Endothelial cell of umbilical vein (primary cell): ENCODE measurements at regions not wholly inside any gene's neighbourhood (a gene's known extent, or its start where the extent isn't known, plus 50 kb on each side); places are given as distances from the start of the nearest gene placed in this dataset.
"Not testable (repeated sequence)": the region's sequence is repeated elsewhere in the genome, so short reads cannot be mapped to it uniquely, and the experiment has no call there.

Experiments used
- BruUV-seq: library from RNA; stranded (reverse); fragments of 400-500 nt; replicated peaks from 2 replicates; lab custom pipeline; 2021; lab: Mats Ljungman, UMichigan
- CTCF ChIA-PET: fragments of 300-600, 350-600 bp; sonication (Branson Sonifier 250); formaldehyde crosslinking; loops from one replicate; lab custom pipeline; 2021; ENCODE audit warnings: antibody characterized with exemption, inconsistent platforms; lab: Charles Lee
- POLR2A ChIA-PET: fragments of 300-600, 350-600 bp; sonication (Branson Sonifier 250); formaldehyde crosslinking; loops from one replicate; lab custom pipeline; 2021; ENCODE audit warnings: antibody characterized with exemption, inconsistent platforms; lab: Charles Lee
- DNase-seq: peaks from one replicate; pipeline ENCODE4 v3.0.0-alpha.2; 2011; ENCODE audit warnings: low read depth, low spot score
- FAIRE-seq: peaks from 2 replicates; lab custom pipeline; 2011; peaks lifted over from hg19 to GRCh38; lab: Jason Lieb, UNC
- H2AFZ ChIP-seq: 2 replicates; pipeline ENCODE4 v1.6.0; 2012; ENCODE audit warnings: low read depth, low read length, control low read depth, inconsistent platforms
- H3K27ac ChIP-seq: 2 replicates; pipeline ENCODE4 v1.5.1; 2011; ENCODE audit warnings: low read depth, mild to moderate bottlenecking, control low read depth, low read length, moderate library complexity; ENCODE audit not compliant: insufficient read depth
- H3K27me3 ChIP-seq, 2 experiments: 2 replicates each; pipeline versions ENCODE4 v1.6.0 to v1.6.1; 2011; ENCODE audit warnings: low read length in 2 of 2, mixed read lengths in 1 of 2; ENCODE audit not compliant: control insufficient read depth in 2 of 2, insufficient read depth in 2 of 2
- H3K36me3 ChIP-seq, 2 experiments: 2 replicates in 1 of 2; 3 replicates in 1 of 2; pipeline ENCODE4 v1.5.1; 2011; ENCODE audit warnings: low read length in 2 of 2, mild to moderate bottlenecking in 1 of 2, moderate library complexity in 1 of 2; ENCODE audit not compliant: control insufficient read depth in 2 of 2, insufficient read depth in 2 of 2; ENCODE audit errors: extremely low read depth in 1 of 2
- H3K4me1 ChIP-seq: 3 replicates; pipeline ENCODE4 v1.5.1; 2011; ENCODE audit warnings: mild to moderate bottlenecking, low read length; ENCODE audit not compliant: control insufficient read depth, insufficient read depth; ENCODE audit errors: extremely low read depth
- H3K4me2 ChIP-seq: 2 replicates; pipeline ENCODE4 v1.6.1; 2011; ENCODE audit warnings: low read length, control low read depth, mixed read lengths; ENCODE audit not compliant: insufficient read depth
- H3K4me3 ChIP-seq, 3 experiments: fragments of 200-600 bp in 1 of 3; sonication (generic), shearing (Covaris generic) in 1 of 3; replicated peaks in 1 of 3; 2 replicates each; pipeline ENCODE4 v1.5.1; 2011 to 2016; ENCODE audit warnings: control low read depth in 3 of 3, low read length in 3 of 3, mild to moderate bottlenecking in 2 of 3, inconsistent platforms in 1 of 3, low read depth in 1 of 3, moderate library complexity in 1 of 3; ENCODE audit not compliant: insufficient read depth in 1 of 3
- H3K79me2 ChIP-seq: 2 replicates; pipeline ENCODE4 v1.6.0; 2012; ENCODE audit warnings: low read length, inconsistent platforms; ENCODE audit not compliant: control insufficient read depth, insufficient read depth
- H3K9ac ChIP-seq: replicated peaks from 2 replicates; pipeline ENCODE3; 2011; ENCODE audit warnings: low read length, control low read depth; ENCODE audit not compliant: insufficient read depth; ENCODE audit errors: extremely low read depth
- H3K9me1 ChIP-seq: replicated peaks from 3 replicates; pipeline ENCODE4 v1.6.0; 2011; ENCODE audit warnings: mild to moderate bottlenecking, low read length; ENCODE audit not compliant: control insufficient read depth, insufficient read depth; ENCODE audit errors: extremely low read depth
- H3K9me3 ChIP-seq: replicated peaks from 2 replicates; pipeline ENCODE4 v1.5.1; 2012; ENCODE audit warnings: low read length, inconsistent platforms; ENCODE audit not compliant: control insufficient read depth, insufficient read depth
- H4K20me1 ChIP-seq: replicated peaks from 2 replicates; pipeline ENCODE3; 2011; ENCODE audit warnings: mild to moderate bottlenecking, low read length; ENCODE audit not compliant: control insufficient read depth, insufficient read depth; ENCODE audit errors: extremely low read depth
- EZH2 ChIP-seq: IDR thresholded peaks from 2 replicates; pipeline ENCODE4 v1.6.1; 2012; ENCODE audit warnings: borderline replicate concordance, low read depth, mild to moderate bottlenecking, moderate library complexity, low read length, inconsistent platforms; ENCODE audit not compliant: severe bottlenecking
- FOS ChIP-seq: IDR thresholded peaks from 2 replicates; pipeline ENCODE4 v1.6.1; 2011; ENCODE audit warnings: mild to moderate bottlenecking, low read length, moderate library complexity, borderline replicate concordance; ENCODE audit not compliant: insufficient read depth
- GATA2 ChIP-seq: IDR thresholded peaks from 2 replicates; pipeline ENCODE4 v1.7.0; 2011; ENCODE audit warnings: low read depth, mild to moderate bottlenecking, moderate library complexity, mixed read lengths, low read length; ENCODE audit not compliant: insufficient read length, insufficient read depth
- MAX ChIP-seq: IDR thresholded peaks from 2 replicates; pipeline ENCODE4 v1.6.1; 2011; ENCODE audit not compliant: insufficient read depth, insufficient read length
- MYC ChIP-seq: IDR thresholded peaks from one replicate; pipeline ENCODE4 v1.6.1; 2011; ENCODE audit warnings: mild to moderate bottlenecking, low read depth, low read length
- POLR2A ChIP-seq: IDR thresholded peaks from 2 replicates; pipeline ENCODE4 v1.6.1; 2012; ENCODE audit warnings: low read depth, mild to moderate bottlenecking, control low read depth, low read length
- POLR2AphosphoS5 ChIP-seq: IDR thresholded peaks from 2 replicates; pipeline ENCODE4 v1.6.1; 2012; ENCODE audit warnings: low read depth, mild to moderate bottlenecking, control low read depth, low read length, moderate library complexity; ENCODE audit not compliant: insufficient read depth
- dilution Hi-C: fragments of 300-500 bp; cut with MboI; formaldehyde crosslinking; loops from one replicate; pipeline ENCODE4 v1.15.0; 2019; ENCODE audit warnings: low sequenced_read_pairs; ENCODE audit not compliant: extremely low pct_ligation_motif_present
- intact Hi-C: fragments of 100-400 bp; cut with micrococcal nuclease; formaldehyde crosslinking; loops from one replicate; pipeline ENCODE4 v1.10.0; 2022

- Histone ChIP-seq H3K4me1 (no peaks in the 10 kb centered on the region), H3K4me2 (no peak overlapping the region), H3K27me3 (no peaks in the 10 kb centered on the region), H3K79me2 (no peaks in the 10 kb centered on the region), H3K9ac (no peak overlapping the region), H3K27ac (no peak overlapping the region), H3K9me3 (no peaks in the 10 kb centered on the region), H3K36me3 (no peaks in the 10 kb centered on the region), H3K4me3 (no peak overlapping the region), H3K9me1 (no peaks in the 10 kb centered on the region), H4K20me1 (no peaks in the 10 kb centered on the region), H2AFZ (no peak overlapping the region)
- BruUV-seq, result no TSS peak
- FAIRE-seq, result no peak
- TF ChIP-seq MYC (no peak), POLR2AphosphoS5 (no peak), GATA2 (no peak), EZH2 (no peak), POLR2A (no peak), FOS (no peak)
- ChIA-PET CTCF (no interaction called here), POLR2A (no interaction called here)
- dilution Hi-C loops, result no loop called here
- intact Hi-C loops, result no loop called here
- no peak for DNase-seq
Observed at GRCh38 chr4:162972661-162973330, 193.9 kb downstream of the NAF1 start.

DNA sequence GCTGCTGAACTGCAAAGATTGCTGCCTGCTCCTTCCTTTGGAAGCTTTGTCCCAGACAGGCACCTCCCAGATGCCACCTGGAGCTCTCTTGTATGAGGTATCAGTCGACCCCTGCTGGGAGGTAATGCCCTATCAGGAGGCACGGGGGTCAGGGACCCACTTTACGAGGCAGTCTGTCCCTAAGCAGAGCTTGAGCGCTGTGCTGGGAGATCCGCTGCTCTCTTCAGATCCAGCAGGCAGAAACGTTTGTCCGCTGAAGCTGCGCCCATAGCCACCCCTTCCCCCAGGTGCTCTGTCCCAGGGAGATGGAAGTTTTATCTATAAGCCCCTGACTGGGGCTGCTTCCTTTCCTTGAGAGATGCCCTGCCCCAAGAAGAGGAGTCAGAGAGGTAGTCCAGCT lies 197.5 kb downstream of the NAF1 start:
- intact Hi-C loops (no loop called here), dilution Hi-C loops (no loop called here)
- FAIRE-seq (no peak), DNase-seq (no peak)
- no TSS peak for BruUV-seq
- TF ChIP-seq GATA2 (no peak), EZH2 (no peak), MAX (no peak), POLR2AphosphoS5 (no peak)
- ChIA-PET CTCF (no interaction called here), POLR2A (no interaction called here)
- Histone ChIP-seq H3K27ac (no peak overlapping the region), H3K4me3 (no peak overlapping the region), H3K79me2 (no peaks in the 10 kb centered on the region), H3K9me3 (no peaks in the 10 kb centered on the region), H3K27me3 (no peaks in the 10 kb centered on the region), H3K4me1 (no peaks in the 10 kb centered on the region), H4K20me1 (no peaks in the 10 kb centered on the region), H3K4me2 (no peak overlapping the region), H3K9ac (no peak overlapping the region), H2AFZ (no peak overlapping the region), H3K9me1 (no peaks in the 10 kb centered on the region), H3K36me3 (no peaks in the 10 kb centered on the region)

DNA sequence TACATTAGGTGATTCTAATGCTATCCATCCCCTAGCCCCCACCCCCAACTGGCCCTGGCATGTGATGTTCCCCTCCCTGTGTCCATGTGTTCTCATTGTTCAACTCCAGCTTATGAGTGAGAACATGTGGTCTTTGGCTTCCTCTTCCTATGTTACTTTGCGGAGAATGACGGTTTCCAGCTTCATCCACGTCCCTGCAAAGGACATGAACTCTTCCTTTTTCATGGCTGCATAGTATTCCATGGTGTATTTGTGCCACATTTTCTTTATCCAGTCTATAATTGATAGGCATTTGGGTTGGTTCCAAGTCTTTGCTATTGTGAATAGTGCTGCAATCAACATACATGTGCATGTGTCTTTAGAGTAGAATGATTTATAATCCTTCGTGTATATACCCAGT lies 200.7 kb downstream of the NAF1 start:
- intact Hi-C loops, H3K9ac ChIP-seq, H3K9me3 ChIP-seq, POLR2A ChIA-PET, H2AFZ ChIP-seq, BruUV-seq, H3K4me1 ChIP-seq, H3K4me2 ChIP-seq, dilution Hi-C loops, H4K20me1 ChIP-seq, DNase-seq, H3K79me2 ChIP-seq, H3K27ac ChIP-seq, FAIRE-seq, H3K36me3 ChIP-seq, H3K4me3 ChIP-seq, H3K27me3 ChIP-seq, H3K9me1 ChIP-seq: not testable (repeated sequence)
- CTCF ChIA-PET, result interaction anchor here (0.7 kb wide), 1 partner anchor 21 kb away, joined by 3 read pairs; no protein-coding TSS in a partner anchor
